Hypothalamus (tissue), 51 donors: ENCODE measurements at regions not wholly inside any gene's neighbourhood (a gene's known extent, or its start where the extent isn't known, plus 50 kb on each side); places are given as distances from the start of the nearest gene placed in this dataset.

ENCODE experiments used
- DNase-seq, 51 donors: peaks; one replicate each; lab custom pipeline; 2025; lab: John Stamatoyannopoulos, UW

DNA sequence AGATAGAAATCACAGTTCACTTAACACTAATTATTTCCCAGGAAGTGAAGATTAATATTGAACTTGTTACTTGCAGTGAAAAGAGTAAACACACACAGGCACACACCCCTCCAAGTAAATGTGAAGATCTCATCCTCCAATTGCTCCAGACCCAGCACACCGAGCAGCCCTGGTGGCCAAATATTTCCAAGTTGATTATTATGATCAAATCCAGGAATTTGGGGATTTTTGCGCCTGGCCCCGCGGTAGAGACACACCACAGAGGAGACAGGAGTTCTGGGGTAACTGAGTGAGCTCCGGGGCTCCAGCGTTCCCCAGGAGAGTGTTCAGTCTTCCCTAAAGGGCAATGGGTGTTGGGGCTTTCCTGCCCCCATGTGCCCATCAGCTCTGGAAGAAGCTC is 431.5 kb downstream of the BCL11B start:
- DNase-seq, result no peak

- no peak for DNase-seq
Measured at GRCh38 chr14:98844456-98844855, 427.5 kb downstream of the BCL11B start.

- DNase-seq, result no peak
Measured at GRCh38 chr14:98847521-98848468, 424.2 kb downstream of the BCL11B start.

GRCh38 chr14:98853063-98853729 is 418.8 kb downstream of the BCL11B start:
- DNase-seq, result no peak

- DNase-seq, result no peak
Measured at GRCh38 chr14:98855926-98856715, 415.9 kb downstream of the BCL11B start.

- no peak for DNase-seq
Measured at GRCh38 chr14:98858158-98858557, 413.8 kb downstream of the BCL11B start.

- DNase-seq, result no peak
Measured at GRCh38 chr14:98858561-98858960, 413.4 kb downstream of the BCL11B start.

DNA sequence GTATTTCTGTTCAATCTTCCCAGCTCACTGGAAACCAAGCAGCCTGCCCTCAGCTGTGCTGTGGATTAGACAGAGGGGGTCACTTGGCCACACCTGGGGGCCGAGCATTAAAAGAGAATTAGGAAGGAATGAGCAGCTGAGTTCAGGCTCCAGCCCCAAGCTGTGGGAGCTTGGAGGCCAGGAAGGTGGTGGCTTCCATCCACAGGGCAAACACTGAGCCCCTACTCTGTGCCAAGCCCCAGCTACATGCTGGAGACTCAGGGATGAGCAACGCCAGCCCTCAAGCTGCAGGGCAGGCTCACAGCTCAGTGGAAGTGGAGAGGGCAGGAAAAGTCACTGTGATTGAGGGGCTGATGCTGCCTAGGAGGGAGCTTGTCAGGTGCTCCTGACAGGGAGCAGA is 412.7 kb downstream of the BCL11B start:
- no peak for DNase-seq

GRCh38 chr14:98864211-98864610 is 407.8 kb downstream of the BCL11B start:
- no peak for DNase-seq

DNA sequence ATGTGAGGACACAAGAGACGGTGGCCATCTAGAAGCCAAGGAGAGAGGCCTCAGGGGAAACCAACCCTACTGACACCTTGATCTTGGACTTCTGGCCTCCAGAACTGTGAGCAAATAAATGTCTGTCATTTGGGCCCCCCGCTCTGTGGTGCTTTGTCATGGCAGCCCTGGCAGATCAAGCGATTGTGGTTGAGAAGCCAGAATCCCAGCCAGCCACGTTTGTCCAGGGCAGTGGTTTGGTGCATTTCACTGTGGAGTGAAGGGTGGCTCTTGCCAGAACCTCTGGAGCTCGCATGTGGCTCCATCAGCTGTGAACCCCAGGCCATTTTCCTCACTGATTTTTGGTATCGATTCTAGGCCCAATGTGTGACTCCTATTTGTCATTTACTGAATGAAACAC is 404.9 kb downstream of the BCL11B start:
- no peak for DNase-seq

- DNase-seq, result no peak
Measured at GRCh38 chr14:98867726-98868125, 404.3 kb downstream of the BCL11B start.

GRCh38 chr14:98868866-98869265 is 403.1 kb downstream of the BCL11B start:
- no peak for DNase-seq

- no peak for DNase-seq
Measured at GRCh38 chr14:98871796-98872195, 400.2 kb downstream of the BCL11B start.

GRCh38 chr14:98877065-98877464 is 394.9 kb downstream of the BCL11B start:
- DNase-seq, result no peak

- no peak for DNase-seq
Measured at GRCh38 chr14:98878282-98878681, 393.7 kb downstream of the BCL11B start.

DNA sequence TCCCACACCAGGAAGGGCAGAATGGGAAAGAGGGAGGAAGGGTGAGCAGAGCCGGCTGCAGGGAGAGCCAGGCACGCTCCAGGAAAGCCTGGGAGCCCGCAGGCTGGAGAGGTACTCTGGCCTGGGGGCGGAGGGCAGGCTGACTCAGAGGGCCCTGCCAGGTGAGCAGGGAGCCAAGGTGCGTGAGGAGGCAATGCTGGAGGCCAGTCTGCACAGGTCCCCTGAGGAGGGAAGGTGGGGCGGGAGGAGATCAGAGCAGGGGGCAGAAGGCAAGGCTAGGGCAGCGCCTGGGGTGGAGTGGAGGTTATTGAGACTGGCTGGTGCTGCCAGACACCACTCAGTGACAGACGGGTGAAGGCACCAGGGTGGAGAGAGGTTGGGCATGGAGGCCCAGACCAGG is 385.0 kb downstream of the BCL11B start:
- DNase-seq, result no peak

GRCh38 chr14:98888281-98888680 is 383.7 kb downstream of the BCL11B start:
- DNase-seq, result no peak

DNA sequence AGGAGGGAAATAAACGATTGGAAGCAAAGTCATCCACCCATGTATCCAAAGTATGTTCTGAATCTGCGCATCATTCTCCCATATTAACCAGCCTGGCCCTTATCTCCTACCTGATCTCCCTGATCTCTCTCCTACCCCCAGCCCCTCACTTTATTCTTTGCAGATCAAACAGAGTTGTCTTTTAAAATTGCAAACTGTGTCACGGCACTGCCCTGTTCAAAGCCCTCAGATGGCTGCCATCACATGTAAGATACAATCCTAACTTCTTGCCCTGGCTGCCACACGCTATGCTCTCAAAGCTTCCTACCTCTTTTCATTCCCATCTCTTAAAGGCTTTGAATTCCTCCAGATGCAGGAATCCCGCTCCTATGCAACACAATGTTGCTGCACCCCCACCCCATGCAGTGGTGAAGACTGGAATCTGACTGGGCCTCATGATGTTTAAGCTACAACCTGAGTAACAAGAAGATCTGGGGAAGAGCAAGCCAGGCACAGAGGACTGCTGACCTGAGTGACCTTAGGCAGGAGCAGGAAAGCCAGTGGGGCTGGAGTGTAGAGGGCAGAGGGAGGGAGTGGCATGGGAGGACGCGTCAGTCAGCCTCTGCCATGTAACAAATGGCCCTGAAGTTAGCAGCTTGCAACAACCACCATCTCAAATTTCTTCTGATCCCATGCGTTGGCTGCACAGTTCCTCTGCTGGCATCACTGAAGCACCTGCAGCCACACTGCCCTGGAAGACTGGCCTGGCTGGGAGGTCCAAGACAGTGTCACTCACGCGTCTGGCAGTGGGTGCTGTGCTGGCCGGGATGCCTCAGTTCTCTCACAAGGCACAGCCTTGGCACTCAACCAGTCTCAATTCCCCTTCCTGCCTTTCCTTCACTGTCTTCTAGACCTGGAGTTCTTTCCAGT is 382.8 kb downstream of the BCL11B start:
- DNase-seq, result no peak

- no peak for DNase-seq
Measured at GRCh38 chr14:98889836-98890185, 382.2 kb downstream of the BCL11B start.
